ENCODE measurements at regions not wholly inside any gene's neighbourhood (a gene's known extent, or its start where the extent isn't known, plus 50 kb on each side); places are given as distances from the start of the nearest gene placed in this dataset.

GRCh38 chr4:110787707-110788106 lies 164.8 kb upstream of the PITX2 start:
- H3K4me3 ChIP-seq (replicated peaks; ENCODE audit: low read depth, low read length) = no peak overlapping the region
- TF ChIP-seq CTCF (IDR thresholded peaks at IDR 0.05; ENCODE audit: low read depth, low read length, missing control alignments) = no peak
- no peak for DNase-seq (ENCODE audit: extremely low read depth, low read depth)

- H3K4me3 ChIP-seq (replicated peaks; ENCODE audit: low read depth, low read length) = no peak overlapping the region
These were observed 165.4 kb upstream of the PITX2 start for GRCh38 chr4:110788302-110788701.

DNA sequence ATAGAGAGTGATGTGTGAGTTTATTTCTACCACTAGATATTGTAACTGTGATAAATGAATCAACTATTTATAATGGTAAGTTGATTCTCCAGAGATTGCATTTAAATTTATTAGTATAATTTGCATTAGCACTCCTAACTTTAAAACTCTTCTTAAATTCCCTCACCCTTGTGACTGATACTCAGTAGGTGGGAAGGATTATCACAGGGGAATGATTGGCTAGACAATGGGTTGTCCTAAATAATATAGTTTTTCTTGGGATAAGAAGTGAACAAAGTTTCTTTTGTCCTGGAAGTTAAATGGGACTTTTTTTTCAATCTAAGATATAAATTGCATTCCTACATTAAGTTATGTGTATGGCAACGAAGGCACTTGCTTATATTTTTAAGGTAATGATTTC lies 169.2 kb upstream of the PITX2 start:
- TF ChIP-seq CTCF (IDR thresholded peaks at IDR 0.05; ENCODE audit: low read depth, low read length, missing control alignments) = no peak
- DNase-seq (ENCODE audit: extremely low read depth, low read depth) = no peak
- no peak overlapping the region for H3K4me3 ChIP-seq (replicated peaks; ENCODE audit: low read depth, low read length)

More at GRCh38 chr4:110788302-110788701, 165.4 kb upstream of the PITX2 start:
- no peak for TF ChIP-seq CTCF (IDR thresholded peaks at IDR 0.05; ENCODE audit: low read depth, low read length, missing control alignments)
- no peak for DNase-seq (ENCODE audit: extremely low read depth, low read depth)

DNA sequence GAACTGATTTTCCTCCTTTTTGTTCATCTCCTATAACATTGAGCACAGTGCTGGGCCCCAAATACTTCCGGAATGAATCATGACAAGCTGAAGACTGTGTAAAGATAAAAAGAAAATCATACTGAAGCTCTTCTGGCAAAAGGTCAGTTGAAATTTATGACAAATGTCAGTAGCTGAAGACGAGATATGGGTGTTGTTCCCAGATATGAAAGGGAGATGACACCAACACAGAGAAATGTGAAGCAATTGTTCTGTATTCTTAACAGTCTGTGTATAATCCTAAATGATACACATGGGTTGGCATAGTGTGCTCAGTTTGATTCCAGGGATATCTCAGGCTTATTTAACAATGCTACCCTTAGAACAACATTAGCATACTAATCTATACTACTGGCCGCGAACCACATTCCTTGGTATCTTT lies 170.5 kb upstream of the PITX2 start:
- no peak overlapping the region for H3K4me3 ChIP-seq (replicated peaks; ENCODE audit: low read depth, low read length)
- no peak for DNase-seq (ENCODE audit: extremely low read depth, low read depth)
- no peak for TF ChIP-seq CTCF (IDR thresholded peaks at IDR 0.05; ENCODE audit: low read depth, low read length, missing control alignments)

GRCh38 chr4:110793890-110794554 lies 171.1 kb upstream of the PITX2 start:
- DNase-seq (ENCODE audit: extremely low read depth, low read depth) = no peak
- no peak for TF ChIP-seq CTCF (IDR thresholded peaks at IDR 0.05; ENCODE audit: low read depth, low read length, missing control alignments)

DNA sequence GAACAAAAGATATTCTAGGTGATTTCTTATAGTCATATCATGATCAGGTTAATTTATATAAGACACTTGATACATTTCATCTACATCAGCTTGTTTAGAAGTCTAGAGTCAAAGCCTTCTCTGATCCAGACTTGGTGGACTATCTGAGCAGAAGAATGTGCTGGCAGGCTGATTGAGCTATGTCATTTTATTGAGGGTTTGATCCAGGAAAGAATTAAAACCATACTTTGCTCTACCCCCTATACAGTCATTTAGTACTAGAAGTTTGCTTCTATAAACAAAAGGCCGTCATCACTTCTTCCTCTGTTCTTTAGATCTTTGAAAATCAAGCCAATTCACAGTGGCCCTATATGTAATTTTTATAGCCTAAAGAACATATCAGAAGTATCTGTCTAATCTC lies 173.1 kb upstream of the PITX2 start:
- no peak for DNase-seq (ENCODE audit: extremely low read depth, low read depth)
- H3K4me3 ChIP-seq (replicated peaks; ENCODE audit: low read depth, low read length) = no peak overlapping the region
- TF ChIP-seq CTCF (IDR thresholded peaks at IDR 0.05; ENCODE audit: low read depth, low read length, missing control alignments) = no peak

More at GRCh38 chr4:110793890-110794554, 171.1 kb upstream of the PITX2 start:
- H3K4me3 ChIP-seq (replicated peaks; ENCODE audit: low read depth, low read length) = no peak overlapping the region

- no peak for TF ChIP-seq CTCF (IDR thresholded peaks at IDR 0.05; ENCODE audit: low read depth, low read length, missing control alignments)
- DNase-seq (ENCODE audit: extremely low read depth, low read depth) = no peak
- no peak overlapping the region for H3K4me3 ChIP-seq (replicated peaks; ENCODE audit: low read depth, low read length)
These were observed 174.6 kb upstream of the PITX2 start for GRCh38 chr4:110797486-110797885.

Data from HFF-Myc (cell line).